Esophagus muscularis mucosa (tissue), 4 donors: ENCODE measurements at regions not wholly inside any gene's neighbourhood (a gene's known extent, or its start where the extent isn't known, plus 50 kb on each side); places are given as distances from the start of the nearest gene placed in this dataset.

Experiments used
- DNase-seq: peaks from one replicate; pipeline ENCODE4 v3.0.0-alpha.2; 2017; ENCODE audit errors: extremely low spot score
- H3K27ac ChIP-seq, 4 donors: fragments of 200-600 bp; sonication (generic); replicated peaks in 1 of 4; 1 replicate in 3 of 4; 2 replicates in 1 of 4; pipeline ENCODE4 v1.5.1; 2016 to 2019; ENCODE audit warnings: mild to moderate bottlenecking in 1 of 4
- H3K27me3 ChIP-seq, 4 donors: fragments of 200-600 bp; sonication (generic); one replicate each; pipeline versions ENCODE4 v1.5.1 to v1.6.0; 2016 to 2019
- H3K36me3 ChIP-seq, 4 donors: fragments of 200-600 bp; sonication (generic); one replicate each; pipeline ENCODE4 v1.5.1; 2016 to 2019
- H3K4me1 ChIP-seq, 4 donors: fragments of 200-600 bp; sonication (generic); one replicate each; pipeline ENCODE4 v1.5.1; 2016 to 2019
- H3K4me3 ChIP-seq, 4 donors: fragments of 200-600 bp; sonication (generic); 1 replicate in 2 of 4; 2 replicates in 2 of 4; pipeline ENCODE4 v1.5.1; 2016 to 2019; ENCODE audit warnings: mild to moderate bottlenecking in 4 of 4, moderate library complexity in 1 of 4
- H3K9me3 ChIP-seq, 4 donors: fragments of 200-600 bp; sonication (generic); 1 replicate in 3 of 4; 2 replicates in 1 of 4; pipeline ENCODE4 v1.5.1; 2016 to 2019
- CTCF ChIP-seq, 3 experiments: fragments of 200-600 bp in 2 of 3; fragments of 450-650 bp in 1 of 3; sonication (generic) in 2 of 3; IDR thresholded peaks; one replicate each; pipeline ENCODE4 v1.5.1; 2017 to 2019; ENCODE audit warnings: antibody characterized with exemption in 3 of 3, mild to moderate bottlenecking in 2 of 3, moderate library complexity in 1 of 3
- EP300 ChIP-seq: sonication (generic); formaldehyde crosslinking; IDR thresholded peaks from one replicate; pipeline ENCODE4 v1.6.1; 2017; ENCODE audit warnings: antibody characterized with exemption
- POLR2A ChIP-seq: fragments of 450-650 bp; IDR thresholded peaks from one replicate; pipeline ENCODE4 v1.6.1; 2017; ENCODE audit warnings: antibody characterized with exemption, moderate library complexity, mild to moderate bottlenecking, low read depth
- POLR2AphosphoS5 ChIP-seq, 2 donors: sonication (generic); formaldehyde crosslinking; IDR thresholded peaks; one replicate each; pipeline ENCODE4 v1.6.1; 2017; ENCODE audit warnings: antibody characterized with exemption in 2 of 2
- WGBS: methylation state at CpG from one replicate; pipeline ENCODE4 v1.1.5; 2018; 5-methylcytosine and 5-hydroxymethylcytosine counted together
- intact Hi-C: fragments of 100-400 bp; cut with DNase I; formaldehyde crosslinking; loops from one replicate; pipeline ENCODE4 v1.15.1; 2023

- DNase-seq = peak; percentile 77
- intact Hi-C loops = no loop called here
- TF ChIP-seq POLR2A (no peak), EP300 (no peak), POLR2AphosphoS5 (IDR thresholded peaks at IDR 0.05) (no peak), CTCF (IDR thresholded peaks at IDR 0.05) (no peak)
- Histone ChIP-seq H3K9me3 (peaks cover 0 to 3% (median 0%) of the 10 kb centered on the region in 4 donors), H3K27ac (no peak overlapping the region), H3K4me3 (no peak overlapping the region), H3K36me3 (no peaks in the 10 kb centered on the region), H3K4me1 (no peaks in the 10 kb centered on the region), H3K27me3 (no peaks in the 10 kb centered on the region)
- WGBS = 85% methylated on average over 4 of the region's 10 CpGs
These were observed 317.0 kb downstream of the GALR1 start for GRCh38 chr18:77566604-77567003.

GRCh38 chr18:77567205-77567604 lies 317.6 kb downstream of the GALR1 start:
- intact Hi-C loops = no loop called here
- H3K27me3 ChIP-seq = no peaks in the 10 kb centered on the region
- no peak for TF ChIP-seq CTCF (IDR thresholded peaks at IDR 0.05)
- no peak for TF ChIP-seq POLR2AphosphoS5 (IDR thresholded peaks at IDR 0.05)
- TF ChIP-seq EP300 = no peak
- TF ChIP-seq POLR2A = no peak
- no peak overlapping the region for H3K4me3 ChIP-seq
- H3K9me3 ChIP-seq = peaks cover 0 to 3% (median 0%) of the 10 kb centered on the region in 4 donors
- no peak for DNase-seq
- no peaks in the 10 kb centered on the region for H3K36me3 ChIP-seq
- H3K4me1 ChIP-seq = no peaks in the 10 kb centered on the region
- 75% methylated on average over 7 of the region's 8 CpGs for WGBS
- no peak overlapping the region for H3K27ac ChIP-seq

- H3K9me3 ChIP-seq = peaks cover 0 to 3% (median 0%) of the 10 kb centered on the region in 4 donors
- TF ChIP-seq POLR2AphosphoS5 (IDR thresholded peaks at IDR 0.05) = no peak
- intact Hi-C loops = no loop called here
- no peak overlapping the region for H3K4me3 ChIP-seq
- H3K27me3 ChIP-seq = no peaks in the 10 kb centered on the region
- H3K27ac ChIP-seq = no peak overlapping the region
- no peak for DNase-seq
- no peaks in the 10 kb centered on the region for H3K36me3 ChIP-seq
- no peaks in the 10 kb centered on the region for H3K4me1 ChIP-seq
- 88% methylated on average over 8 of the region's 8 CpGs for WGBS
These were observed 322.1 kb downstream of the GALR1 start for GRCh38 chr18:77571743-77572142.

- Histone ChIP-seq H3K9me3 (peaks cover 0 to 3% (median 0%) of the 10 kb centered on the region in 4 donors), H3K4me3 (no peak overlapping the region), H3K27me3 (no peaks in the 10 kb centered on the region), H3K4me1 (no peaks in the 10 kb centered on the region), H3K27ac (no peak overlapping the region), H3K36me3 (no peaks in the 10 kb centered on the region)
- 95% methylated on average over 6 of the region's 9 CpGs for WGBS
- TF ChIP-seq EP300 (no peak), POLR2AphosphoS5 (IDR thresholded peaks at IDR 0.05) (no peak), CTCF (IDR thresholded peaks at IDR 0.05) (no peak), POLR2A (no peak)
- DNase-seq = no peak
- intact Hi-C loops = no loop called here
These were observed 322.9 kb downstream of the GALR1 start for GRCh38 chr18:77572537-77572936.

GRCh38 chr18:77573571-77573970 lies 323.9 kb downstream of the GALR1 start:
- Histone ChIP-seq H3K36me3 (no peaks in the 10 kb centered on the region), H3K27ac (no peak overlapping the region), H3K9me3 (peaks cover 0 to 3% (median 0%) of the 10 kb centered on the region in 4 donors), H3K4me1 (no peaks in the 10 kb centered on the region), H3K4me3 (no peak overlapping the region), H3K27me3 (no peaks in the 10 kb centered on the region)
- intact Hi-C loops = no loop called here
- TF ChIP-seq CTCF (IDR thresholded peaks at IDR 0.05) (no peak), EP300 (no peak)
- 73% methylated on average over 3 of the region's 3 CpGs for WGBS
- DNase-seq = no peak
